Natural killer cell (primary cell): ENCODE measurements at regions not wholly inside any gene's neighbourhood (a gene's known extent, or its start where the extent isn't known, plus 50 kb on each side); places are given as distances from the start of the nearest gene placed in this dataset.

Source experiments
- ATAC-seq, 3 donors: fragments of 150-1000 bp in 2 of 3; fragments of 200-7000 bp in 1 of 3; cut with Tn5 transposase; 1 replicate in 1 of 3; 2 replicates in 2 of 3; pipeline ENCODE4 v1.10.0; 2021; ENCODE audit warnings: mild to moderate bottlenecking in 2 of 3, moderate library complexity in 2 of 3
- DNase-seq, 2 donors: peaks; one replicate each; pipeline versions ENCODE4 v3.0.0 to v3.0.0-alpha.2; 2013 to 2021; ENCODE audit warnings: mixed read lengths in 1 of 2
- H3K27ac ChIP-seq: one replicate; pipeline ENCODE4 v1.5.1; 2013; ENCODE audit warnings: mild to moderate bottlenecking, low read length
- H3K27me3 ChIP-seq: one replicate; pipeline ENCODE4 v1.6.1; 2013; ENCODE audit warnings: low read length; ENCODE audit not compliant: control insufficient read depth, insufficient read depth
- H3K36me3 ChIP-seq: one replicate; pipeline ENCODE4 v1.6.1; 2013; ENCODE audit warnings: low read length; ENCODE audit not compliant: control insufficient read depth, insufficient read depth
- H3K4me1 ChIP-seq: one replicate; pipeline ENCODE4 v1.6.1; 2013; ENCODE audit warnings: low read length; ENCODE audit not compliant: control insufficient read depth, insufficient read depth
- H3K4me3 ChIP-seq: one replicate; pipeline ENCODE4 v1.5.1; 2013; ENCODE audit warnings: low read length
- H3K9me3 ChIP-seq: one replicate; pipeline ENCODE4 v1.6.1; 2013; ENCODE audit warnings: low read length; ENCODE audit not compliant: control insufficient read depth, insufficient read depth
- H3K27ac Mint-ChIP-seq, 2 donors: one replicate each; pipeline ENCODE4 v1.8.0; 2022; ENCODE audit warnings: mild to moderate bottlenecking in 2 of 2, mixed read lengths in 2 of 2, moderate library complexity in 1 of 2
- H3K27me3 Mint-ChIP-seq, 2 donors: one replicate each; pipeline ENCODE4 v1.8.0; 2022; ENCODE audit warnings: low read depth in 2 of 2, mixed read lengths in 2 of 2
- H3K36me3 Mint-ChIP-seq: one replicate; pipeline ENCODE4 v1.8.0; 2022; ENCODE audit warnings: mixed read lengths
- H3K4me1 Mint-ChIP-seq, 2 donors: one replicate each; pipeline ENCODE4 v1.8.0; 2022; ENCODE audit warnings: mixed read lengths in 2 of 2
- H3K4me3 Mint-ChIP-seq: one replicate; pipeline ENCODE4 v1.8.0; 2022; ENCODE audit warnings: mild to moderate bottlenecking, moderate library complexity, mixed read lengths
- H3K9me3 Mint-ChIP-seq, 2 donors: one replicate each; pipeline ENCODE4 v1.8.0; 2022; ENCODE audit warnings: mixed read lengths in 2 of 2
- CTCF ChIP-seq: fragments of 200-600 bp; IDR thresholded peaks from one replicate; pipeline ENCODE4 v1.8.0; 2022; ENCODE audit warnings: antibody characterized with exemption
- WGBS: methylation state at CpG from one replicate; pipeline ENCODE4 v1.1.7; 2013; ENCODE audit warnings: missing lambda C conversion rate; ENCODE audit not compliant: insufficient coverage; 5-methylcytosine and 5-hydroxymethylcytosine counted together
- intact Hi-C: fragments of 100-400 bp; cut with micrococcal nuclease; formaldehyde crosslinking; loops from one replicate; pipeline ENCODE4 v1.14.2; 2022

GRCh38 chr1:5364591-5364990 lies 627.6 kb downstream of the NPHP4 start:
- no peak overlapping the region for H3K27ac Mint-ChIP-seq
- Histone ChIP-seq H3K9me3 (no peaks in the 10 kb centered on the region), H3K36me3 (no peaks in the 10 kb centered on the region), H3K27me3 (no peaks in the 10 kb centered on the region), H3K4me1 (no peaks in the 10 kb centered on the region), H3K27ac (no peak overlapping the region), H3K4me3 (no peak overlapping the region)
- no peak for ATAC-seq
- TF ChIP-seq CTCF: no peak
- no peak for DNase-seq
- peaks cover 1 to 2% of the 10 kb centered on the region in 2 donors for H3K4me1 Mint-ChIP-seq
- peaks cover 0 to 21% of the 10 kb centered on the region in 2 donors for H3K27me3 Mint-ChIP-seq
- intact Hi-C loops: no loop called here
- H3K36me3 Mint-ChIP-seq: no peaks in the 10 kb centered on the region
- H3K4me3 Mint-ChIP-seq: no peak overlapping the region
- whole genome bisulfite sequencing: 82% methylated on average over 6 of the region's 6 CpGs
- H3K9me3 Mint-ChIP-seq: peaks cover 0 to under 1% of the 10 kb centered on the region in 2 donors

- no peaks in the 10 kb centered on the region for H3K9me3 ChIP-seq
- DNase-seq: no peak
- Mint-ChIP-seq H3K4me1 (peaks cover 4 to 5% of the 10 kb centered on the region in 2 donors), H3K4me3 (no peak overlapping the region), H3K36me3 (no peaks in the 10 kb centered on the region), H3K27me3 (peaks cover 4 to 16% of the 10 kb centered on the region in 2 donors), H3K27ac (no peak overlapping the region), H3K9me3 (peaks cover 4 to 7% of the 10 kb centered on the region in 2 donors)
- no peak overlapping the region for H3K27ac ChIP-seq
- WGBS: 70% methylated on average over 1 of the region's 3 CpGs
- H3K27me3 ChIP-seq: peaks cover 5% of the 10 kb centered on the region
- no peak overlapping the region for H3K4me3 ChIP-seq
- no peak for ATAC-seq
- H3K36me3 ChIP-seq: no peaks in the 10 kb centered on the region
- no peaks in the 10 kb centered on the region for H3K4me1 ChIP-seq
- intact Hi-C loops: no loop called here
- no peak for TF ChIP-seq CTCF
Observed at GRCh38 chr1:5354681-5355080, 637.5 kb downstream of the NPHP4 start.

GRCh38 chr1:5351366-5351765 lies 640.9 kb downstream of the NPHP4 start:
- WGBS: 85% methylated on average over 4 of the region's 4 CpGs
- no peak overlapping the region for H3K4me3 Mint-ChIP-seq
- H3K4me1 Mint-ChIP-seq: no peaks in the 10 kb centered on the region
- no peak overlapping the region for H3K27ac Mint-ChIP-seq
- no peaks in the 10 kb centered on the region for H3K36me3 Mint-ChIP-seq
- TF ChIP-seq CTCF: no peak
- Histone ChIP-seq H3K27ac (no peak overlapping the region), H3K4me3 (no peak overlapping the region), H3K4me1 (no peaks in the 10 kb centered on the region), H3K9me3 (peaks cover 2% of the 10 kb centered on the region), H3K36me3 (no peaks in the 10 kb centered on the region), H3K27me3 (peaks cover 5% of the 10 kb centered on the region)
- peaks cover 2 to 3% of the 10 kb centered on the region in 2 donors for H3K9me3 Mint-ChIP-seq
- peaks cover 7 to 15% of the 10 kb centered on the region in 2 donors for H3K27me3 Mint-ChIP-seq
- DNase-seq: no peak
- ATAC-seq: no peak
- intact Hi-C loops: no loop called here

GRCh38 chr1:5349526-5349925 lies 642.7 kb downstream of the NPHP4 start:
- no peak overlapping the region for H3K27ac ChIP-seq
- peaks cover 0 to 2% of the 10 kb centered on the region in 2 donors for H3K9me3 Mint-ChIP-seq
- H3K4me1 Mint-ChIP-seq: no peaks in the 10 kb centered on the region
- no peaks in the 10 kb centered on the region for H3K36me3 ChIP-seq
- TF ChIP-seq CTCF: no peak
- ATAC-seq: no peak
- H3K4me1 ChIP-seq: no peaks in the 10 kb centered on the region
- intact Hi-C loops: no loop called here
- no peak overlapping the region for H3K4me3 Mint-ChIP-seq
- H3K27me3 Mint-ChIP-seq: peaks cover 3 to 4% of the 10 kb centered on the region in 2 donors
- WGBS: 91% methylated on average over 6 of the region's 6 CpGs
- no peak overlapping the region for H3K27ac Mint-ChIP-seq
- H3K4me3 ChIP-seq: no peak overlapping the region
- DNase-seq: no peak
- no peaks in the 10 kb centered on the region for H3K27me3 ChIP-seq
- H3K36me3 Mint-ChIP-seq: no peaks in the 10 kb centered on the region
- H3K9me3 ChIP-seq: peaks cover 2% of the 10 kb centered on the region
